ENCODE measurements at regions not wholly inside any gene's neighbourhood (a gene's known extent, or its start where the extent isn't known, plus 50 kb on each side); places are given as distances from the start of the nearest gene placed in this dataset.

- H3K27me3 ChIP-seq, result no peaks in the 10 kb centered on the region
- H3K36me3 ChIP-seq, result no peaks in the 10 kb centered on the region
- no peak for DNase-seq
- H3K4me1 ChIP-seq, result no peaks in the 10 kb centered on the region
- H3K9me3 ChIP-seq, result no peaks in the 10 kb centered on the region
- H3K27ac ChIP-seq, result no peak overlapping the region
- intact Hi-C loops (cut with DNase I; ENCODE audit: low total_unique reads), result no loop called here
- no peak for TF ChIP-seq POLR2A (IDR thresholded peaks at IDR 0.05)
- TF ChIP-seq CTCF (IDR thresholded peaks at IDR 0.05), result no peak
- H3K4me3 ChIP-seq, result no peak overlapping the region
Observed at GRCh38 chr10:83892737-83893136, 246.6 kb upstream of the GHITM start.

DNA sequence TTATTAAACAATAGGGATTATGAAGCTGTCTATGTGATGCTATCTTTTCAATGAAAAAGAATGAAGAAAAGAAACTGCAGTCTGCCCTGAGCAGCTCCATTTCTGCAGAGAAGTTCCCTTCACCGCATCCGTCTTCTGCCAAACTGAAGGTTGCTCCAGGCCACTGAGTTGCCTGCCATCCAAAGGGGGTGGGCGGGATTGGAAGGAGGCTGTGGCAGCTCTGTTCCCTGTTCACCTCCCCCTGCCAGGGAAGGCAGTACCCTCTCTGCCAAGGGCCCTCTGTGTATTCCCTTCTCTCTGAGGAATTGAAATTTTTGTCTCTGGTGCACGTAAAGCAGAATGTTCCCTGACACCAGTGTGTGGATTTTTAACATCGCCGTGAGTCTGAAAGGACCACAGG is 243.1 kb upstream of the GHITM start:
- H3K9me3 ChIP-seq, result no peaks in the 10 kb centered on the region
- DNase-seq, result no peak
- H3K4me3 ChIP-seq, result no peak overlapping the region
- no peak for TF ChIP-seq CTCF (IDR thresholded peaks at IDR 0.05)
- no peak for TF ChIP-seq POLR2A (IDR thresholded peaks at IDR 0.05)
- no peaks in the 10 kb centered on the region for H3K36me3 ChIP-seq
- intact Hi-C loops (cut with DNase I; ENCODE audit: low total_unique reads), result no loop called here
- no peaks in the 10 kb centered on the region for H3K27me3 ChIP-seq
- H3K4me1 ChIP-seq, result no peaks in the 10 kb centered on the region
- H3K27ac ChIP-seq, result no peak overlapping the region

DNA sequence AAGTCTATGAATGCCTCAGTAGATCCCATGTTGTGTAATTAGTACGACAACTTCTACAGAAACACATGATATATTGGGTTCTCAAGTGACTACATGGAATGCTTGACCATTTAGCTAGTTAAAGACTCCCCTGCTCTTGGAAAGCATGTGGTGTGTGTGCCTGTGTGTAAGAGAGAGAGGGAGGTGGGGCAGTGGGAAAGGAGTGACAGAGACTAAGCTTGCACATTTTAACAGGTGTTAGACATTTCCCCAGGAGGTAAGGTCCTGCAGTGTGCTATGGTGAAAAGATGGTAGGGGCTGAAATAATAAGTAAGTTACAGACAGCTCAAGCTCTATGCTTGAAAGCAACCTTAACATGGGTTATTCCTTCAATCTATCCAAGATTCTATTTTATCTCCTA is 241.7 kb upstream of the GHITM start:
- TF ChIP-seq POLR2A (IDR thresholded peaks at IDR 0.05) (no peak), CTCF (IDR thresholded peaks at IDR 0.05) (no peak)
- intact Hi-C loops (cut with DNase I; ENCODE audit: low total_unique reads), result no loop called here
- no peaks in the 10 kb centered on the region for H3K4me1 ChIP-seq
- H3K36me3 ChIP-seq, result no peaks in the 10 kb centered on the region
- no peak for DNase-seq
- H3K9me3 ChIP-seq, result no peaks in the 10 kb centered on the region
- no peak overlapping the region for H3K4me3 ChIP-seq
- no peaks in the 10 kb centered on the region for H3K27me3 ChIP-seq
- H3K27ac ChIP-seq, result no peak overlapping the region

DNA sequence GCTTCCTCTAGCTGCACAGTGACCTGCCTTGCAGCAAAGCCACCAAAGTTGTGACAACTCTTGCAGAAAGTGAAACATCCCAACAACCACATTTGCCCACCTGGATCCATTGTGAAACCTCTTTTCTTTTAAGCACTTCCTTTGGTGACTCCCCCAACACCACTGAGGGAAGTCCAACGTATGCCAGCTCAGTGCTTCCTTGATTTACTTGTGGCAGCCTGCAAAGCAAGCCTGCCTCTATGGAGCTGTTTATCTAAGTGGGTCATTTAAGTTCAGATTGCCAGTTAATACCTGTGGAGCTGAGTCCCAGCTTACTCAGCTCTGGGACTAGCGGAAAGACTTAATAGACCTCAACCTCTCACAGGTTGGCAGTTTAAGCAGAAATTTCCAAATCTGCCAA is 230.8 kb upstream of the GHITM start:
- TF ChIP-seq CTCF (IDR thresholded peaks at IDR 0.05) (no peak), POLR2A (IDR thresholded peaks at IDR 0.05) (no peak)
- Histone ChIP-seq H3K4me1 (no peaks in the 10 kb centered on the region), H3K36me3 (no peaks in the 10 kb centered on the region), H3K9me3 (no peaks in the 10 kb centered on the region), H3K27me3 (no peaks in the 10 kb centered on the region), H3K27ac (no peak overlapping the region), H3K4me3 (no peak overlapping the region)
- intact Hi-C loops (cut with DNase I; ENCODE audit: low total_unique reads), result no loop called here
- DNase-seq, result no peak

DNA sequence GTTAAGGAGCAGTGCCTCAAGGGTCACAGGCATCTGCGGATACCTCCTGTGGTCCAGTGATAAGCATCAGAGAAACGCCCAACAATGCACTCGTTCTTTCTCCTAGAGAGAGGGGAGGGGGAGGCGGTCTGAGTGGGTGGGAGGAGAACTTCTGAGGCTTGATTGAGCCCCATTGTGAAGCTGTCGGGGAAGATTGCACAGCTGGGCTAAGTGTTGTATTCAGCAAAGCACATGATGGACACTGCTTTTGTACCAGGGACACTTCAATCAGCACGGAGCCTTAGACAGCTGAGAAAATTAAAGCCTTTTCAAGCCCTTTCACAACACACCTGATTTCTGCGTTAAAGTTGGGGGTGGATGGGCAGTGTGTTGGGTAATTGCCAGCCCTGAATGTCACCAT is 230.3 kb upstream of the GHITM start:
- no peak for DNase-seq
- Histone ChIP-seq H3K4me3 (no peak overlapping the region), H3K36me3 (no peaks in the 10 kb centered on the region), H3K27ac (no peak overlapping the region), H3K9me3 (no peaks in the 10 kb centered on the region), H3K27me3 (no peaks in the 10 kb centered on the region), H3K4me1 (no peaks in the 10 kb centered on the region)
- TF ChIP-seq CTCF (IDR thresholded peaks at IDR 0.05), result no peak
- intact Hi-C loops (cut with DNase I; ENCODE audit: low total_unique reads), result no loop called here

All from uterus (tissue), 3 donors.